DND-41 (cell line): ENCODE measurements at regions not wholly inside any gene's neighbourhood (a gene's known extent, or its start where the extent isn't known, plus 50 kb on each side); places are given as distances from the start of the nearest gene placed in this dataset.

ENCODE experiments used
- ATAC-seq: fragments of 200-7000 bp; cut with Tn5 transposase; 3 replicates; pipeline ENCODE4 v1.9.1; 2021; ENCODE audit warnings: low read depth; ENCODE audit not compliant: insufficient read depth
- DNase-seq: peaks from one replicate; pipeline ENCODE4 v3.0.0-alpha.2; 2020
- H2AFZ ChIP-seq: 2 replicates; pipeline ENCODE4 v1.6.0; 2012; ENCODE audit warnings: low read depth, low read length
- H3K27ac ChIP-seq: 2 replicates; pipeline ENCODE4 v1.5.1; 2012; ENCODE audit warnings: low read length, inconsistent platforms
- H3K27me3 ChIP-seq: fragments of 200-600 bp; sonication (generic); 2 replicates; pipeline ENCODE4 v1.6.0; 2012; ENCODE audit warnings: low read length, mild to moderate bottlenecking, inconsistent platforms; ENCODE audit not compliant: insufficient read depth, poor library complexity
- H3K36me3 ChIP-seq: 2 replicates; pipeline ENCODE4 v1.5.1; 2012; ENCODE audit warnings: low read length, inconsistent platforms; ENCODE audit not compliant: insufficient read depth
- H3K4me1 ChIP-seq: 2 replicates; pipeline ENCODE4 v1.5.1; 2012; ENCODE audit warnings: mild to moderate bottlenecking, low read length; ENCODE audit not compliant: insufficient read depth
- H3K4me2 ChIP-seq: 2 replicates; pipeline ENCODE4 v1.6.0; 2012; ENCODE audit warnings: mild to moderate bottlenecking, moderate library complexity, low read length, inconsistent platforms; ENCODE audit not compliant: insufficient read depth
- H3K4me3 ChIP-seq, 2 experiments: fragments of 200-600 bp in 1 of 2; shearing (Covaris generic) in 1 of 2; 2 replicates each; pipeline ENCODE4 v1.5.1; 2012 to 2016; ENCODE audit warnings: inconsistent platforms in 2 of 2, low read length in 2 of 2, mild to moderate bottlenecking in 2 of 2, low read depth in 1 of 2, moderate library complexity in 1 of 2
- H3K79me2 ChIP-seq: 2 replicates; pipeline ENCODE4 v1.6.0; 2012; ENCODE audit warnings: low read length, inconsistent platforms; ENCODE audit not compliant: insufficient read depth
- H3K9ac ChIP-seq: 2 replicates; pipeline ENCODE4 v1.6.0; 2012; ENCODE audit warnings: low read depth, mild to moderate bottlenecking, inconsistent platforms, low read length, moderate library complexity
- H3K9me3 ChIP-seq: 2 replicates; pipeline ENCODE4 v1.5.1; 2012; ENCODE audit warnings: low read length, moderate library complexity, mild to moderate bottlenecking, inconsistent platforms; ENCODE audit not compliant: insufficient read depth, severe bottlenecking
- H4K20me1 ChIP-seq: 2 replicates; pipeline ENCODE4 v1.6.0; 2012; ENCODE audit warnings: low read length; ENCODE audit not compliant: insufficient read depth
- CTCF ChIP-seq: IDR thresholded peaks from 2 replicates; pipeline ENCODE4 v1.5.1; 2012; ENCODE audit warnings: borderline replicate concordance, low read length, moderate library complexity, mild to moderate bottlenecking; ENCODE audit not compliant: poor library complexity, severe bottlenecking; ENCODE audit errors: extremely low read depth
- EZH2 ChIP-seq: IDR thresholded peaks from 3 replicates; pipeline ENCODE4 v1.6.1; 2012; ENCODE audit warnings: borderline replicate concordance, low read depth, mild to moderate bottlenecking, moderate library complexity, low read length, inconsistent platforms; ENCODE audit not compliant: severe bottlenecking

DNA sequence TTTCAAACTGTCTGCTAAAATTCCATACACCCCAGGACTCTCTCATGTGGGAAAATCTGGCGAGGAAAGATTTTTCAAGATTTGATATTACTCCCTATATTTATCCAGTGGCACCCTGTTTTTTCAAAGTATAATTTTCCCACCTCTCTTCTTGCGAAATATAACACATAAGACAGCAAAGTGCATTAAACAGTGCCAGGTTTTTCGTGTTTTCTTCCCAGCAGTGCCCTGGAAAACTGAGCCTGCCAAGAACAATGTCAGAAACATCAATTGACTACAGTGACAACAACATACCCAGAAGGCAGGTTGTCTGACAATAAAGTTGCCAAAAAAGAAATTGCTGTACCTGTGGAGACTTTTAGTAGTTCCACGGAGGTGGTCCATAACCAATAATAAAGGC lies 545.0 kb upstream of the ZNF608 start:
- no peaks in the 10 kb centered on the region for H4K20me1 ChIP-seq
- DNase-seq (no peak), ATAC-seq (no peak)
- H3K27me3 ChIP-seq = no peaks in the 10 kb centered on the region
- H3K4me3 ChIP-seq = no peak overlapping the region
- no peaks in the 10 kb centered on the region for H3K36me3 ChIP-seq
- peaks cover 21% of the 10 kb centered on the region for H3K4me1 ChIP-seq
- no peak overlapping the region for H3K9ac ChIP-seq
- no peak overlapping the region for H3K27ac ChIP-seq
- TF ChIP-seq EZH2 (no peak), CTCF (no peak)
- H3K4me2 ChIP-seq = no peak overlapping the region
- no peaks in the 10 kb centered on the region for H3K79me2 ChIP-seq
- no peak overlapping the region for H2AFZ ChIP-seq
- H3K9me3 ChIP-seq = no peaks in the 10 kb centered on the region

- Histone ChIP-seq H3K27me3 (no peaks in the 10 kb centered on the region), H3K79me2 (no peaks in the 10 kb centered on the region), H3K9me3 (no peaks in the 10 kb centered on the region), H4K20me1 (no peaks in the 10 kb centered on the region), H3K4me2 (no peak overlapping the region), H3K4me3 (no peak overlapping the region), H3K27ac (peak overlapping the region; percentile 50), H3K36me3 (no peaks in the 10 kb centered on the region), H3K4me1 (peaks cover 21% of the 10 kb centered on the region), H3K9ac (no peak overlapping the region), H2AFZ (no peak overlapping the region)
- TF ChIP-seq EZH2 = no peak
- TF ChIP-seq CTCF = no peak
- DNase-seq = no peak
- ATAC-seq = peak; percentile 61; the same call in 2 of the 3 replicates
Measured at GRCh38 chr5:125293223-125293622, 546.8 kb upstream of the ZNF608 start.

DNA sequence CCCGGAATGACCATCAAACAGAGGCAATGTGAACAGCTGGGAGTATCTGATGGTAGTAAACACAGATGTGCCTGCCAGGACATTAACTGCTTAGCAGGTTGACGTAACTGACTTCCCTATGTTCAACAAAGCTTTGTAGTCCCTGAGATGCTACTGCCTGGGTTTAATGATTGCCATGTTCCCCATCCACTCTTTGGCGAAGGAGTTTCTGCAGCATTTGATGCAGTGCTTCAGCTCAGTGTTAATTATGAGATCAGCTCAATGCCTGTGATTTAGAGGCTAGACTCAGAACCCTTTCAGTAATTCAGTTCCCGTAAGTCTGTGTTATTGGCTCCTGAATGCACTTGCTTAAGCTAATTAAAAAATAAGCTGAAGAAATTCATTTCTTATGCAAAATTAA lies 547.3 kb upstream of the ZNF608 start:
- no peaks in the 10 kb centered on the region for H3K79me2 ChIP-seq
- TF ChIP-seq EZH2 = no peak
- no peak for TF ChIP-seq CTCF

GRCh38 chr5:125294844-125295243 lies 548.4 kb upstream of the ZNF608 start:
- ATAC-seq (no peak), DNase-seq (no peak)
- no peak overlapping the region for H2AFZ ChIP-seq
- no peaks in the 10 kb centered on the region for H3K9me3 ChIP-seq
- no peak overlapping the region for H3K4me3 ChIP-seq
- no peak overlapping the region for H3K4me2 ChIP-seq
- H3K79me2 ChIP-seq = no peaks in the 10 kb centered on the region
- H3K27ac ChIP-seq = no peak overlapping the region
- no peaks in the 10 kb centered on the region for H3K36me3 ChIP-seq
- peaks cover 21% of the 10 kb centered on the region for H3K4me1 ChIP-seq
- no peak for TF ChIP-seq EZH2
- TF ChIP-seq CTCF = no peak
- H3K9ac ChIP-seq = no peak overlapping the region
- H3K27me3 ChIP-seq = no peaks in the 10 kb centered on the region
- H4K20me1 ChIP-seq = no peaks in the 10 kb centered on the region

More for the DNA sequence above, 547.3 kb upstream of the ZNF608 start:
- H3K4me1 ChIP-seq = peaks cover 21% of the 10 kb centered on the region
- no peak overlapping the region for H3K9ac ChIP-seq
- H3K36me3 ChIP-seq = no peaks in the 10 kb centered on the region
- H3K27me3 ChIP-seq = no peaks in the 10 kb centered on the region
- ATAC-seq = no peak
- H4K20me1 ChIP-seq = no peaks in the 10 kb centered on the region
- H3K4me2 ChIP-seq = no peak overlapping the region
- no peak overlapping the region for H2AFZ ChIP-seq
- no peaks in the 10 kb centered on the region for H3K9me3 ChIP-seq
- DNase-seq = no peak
- H3K4me3 ChIP-seq = no peak overlapping the region
- H3K27ac ChIP-seq = no peak overlapping the region
